GM12891 (cell line): ENCODE measurements at regions not wholly inside any gene's neighbourhood (a gene's known extent, or its start where the extent isn't known, plus 50 kb on each side); places are given as distances from the start of the nearest gene placed in this dataset.

Source experiments
- PAX5 ChIP-seq: IDR thresholded peaks from 2 replicates; pipeline ENCODE4 v1.6.1; 2011; ENCODE audit warnings: low read length, moderate library complexity, mild to moderate bottlenecking; ENCODE audit not compliant: insufficient read depth, severe bottlenecking
- POLR2A ChIP-seq: IDR thresholded peaks from 2 replicates; pipeline ENCODE4 v1.6.1; 2011; ENCODE audit warnings: low read depth, low read length, control low read depth
- POLR2AphosphoS5 ChIP-seq: IDR thresholded peaks from 2 replicates; pipeline ENCODE4 v1.6.1; 2011; ENCODE audit warnings: low read depth, low read length, control low read depth
- SPI1 ChIP-seq: IDR thresholded peaks from 2 replicates; pipeline ENCODE4 v1.6.1; 2011; ENCODE audit warnings: low read depth, low read length, control low read depth
- TAF1 ChIP-seq: IDR thresholded peaks from 2 replicates; pipeline ENCODE4 v1.6.1; 2011; ENCODE audit warnings: low read depth, low read length, control low read depth

- TF ChIP-seq POLR2AphosphoS5: no peak
- TF ChIP-seq POLR2A: no peak
- TF ChIP-seq TAF1: no peak
- TF ChIP-seq PAX5: no peak
- no peak for TF ChIP-seq SPI1
Measured at GRCh38 chr12:125643055-125643454, 577.8 kb downstream of the AACS start.
